Right atrium auricular region (tissue), 2 donors: ENCODE measurements at regions not wholly inside any gene's neighbourhood (a gene's known extent, or its start where the extent isn't known, plus 50 kb on each side); places are given as distances from the start of the nearest gene placed in this dataset.

Experiments
- DNase-seq: peaks from one replicate; pipeline ENCODE4 v3.0.0-alpha.2; 2019; ENCODE audit warnings: low spot score
- H3K27ac ChIP-seq, 2 donors: fragments of 200-600 bp; sonication (generic); 1 replicate in 1 of 2; 2 replicates in 1 of 2; pipeline ENCODE4 v1.5.1; 2016 to 2019
- H3K27me3 ChIP-seq, 2 donors: fragments of 200-600 bp; sonication (generic); one replicate each; pipeline versions ENCODE4 v1.5.1 to v1.6.0; 2017 to 2019
- H3K36me3 ChIP-seq: fragments of 200-600 bp; sonication (generic); one replicate; pipeline ENCODE4 v1.5.1; 2016
- H3K4me1 ChIP-seq, 2 donors: fragments of 200-600 bp; sonication (generic); one replicate each; pipeline versions ENCODE4 v1.5.1 to v1.6.0; 2017 to 2019
- H3K4me3 ChIP-seq, 2 donors: fragments of 200-600 bp; sonication (generic); 1 replicate in 1 of 2; 2 replicates in 1 of 2; pipeline ENCODE4 v1.5.1; 2017 to 2019; ENCODE audit warnings: mild to moderate bottlenecking in 1 of 2, moderate library complexity in 1 of 2
- H3K9me3 ChIP-seq, 2 donors: fragments of 200-600 bp; sonication (generic); one replicate each; pipeline ENCODE4 v1.5.1; 2019
- TF ChIP-seq, protein P1 (sequence below), 2 donors: fragments of 200-600 bp; sonication (generic); IDR thresholded peaks; one replicate each; pipeline ENCODE4 v1.5.1; 2019; ENCODE audit warnings: antibody characterized with exemption in 2 of 2

DNA sequence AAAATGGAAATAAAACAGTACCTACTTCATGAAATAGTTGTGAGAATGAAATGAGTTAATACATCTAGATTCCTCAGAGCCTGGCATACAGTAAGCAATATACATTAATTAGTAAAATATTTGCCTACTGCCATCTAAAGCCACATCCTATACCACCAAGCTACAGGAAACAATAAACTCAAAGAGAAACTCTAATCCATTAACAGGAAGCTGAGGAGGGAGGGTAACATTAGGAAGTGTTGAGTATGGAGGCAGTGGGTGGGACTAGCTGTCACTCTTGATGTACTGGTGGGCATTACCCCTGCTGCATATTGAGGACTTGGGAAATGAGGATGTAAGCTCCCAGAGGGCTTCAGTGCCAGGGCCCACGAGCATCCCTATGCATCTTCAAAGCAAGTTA lies 396.5 kb downstream of the TNS1 start:
- Histone ChIP-seq H3K27me3 (no peaks in the 10 kb centered on the region), H3K27ac (no peak overlapping the region), H3K4me1 (peaks cover 0 to 26% of the 10 kb centered on the region in 2 donors), H3K4me3 (no peak overlapping the region), H3K9me3 (no peaks in the 10 kb centered on the region), H3K36me3 (no peaks in the 10 kb centered on the region)
- DNase-seq, result no peak
- TF ChIP-seq, protein P1, sequence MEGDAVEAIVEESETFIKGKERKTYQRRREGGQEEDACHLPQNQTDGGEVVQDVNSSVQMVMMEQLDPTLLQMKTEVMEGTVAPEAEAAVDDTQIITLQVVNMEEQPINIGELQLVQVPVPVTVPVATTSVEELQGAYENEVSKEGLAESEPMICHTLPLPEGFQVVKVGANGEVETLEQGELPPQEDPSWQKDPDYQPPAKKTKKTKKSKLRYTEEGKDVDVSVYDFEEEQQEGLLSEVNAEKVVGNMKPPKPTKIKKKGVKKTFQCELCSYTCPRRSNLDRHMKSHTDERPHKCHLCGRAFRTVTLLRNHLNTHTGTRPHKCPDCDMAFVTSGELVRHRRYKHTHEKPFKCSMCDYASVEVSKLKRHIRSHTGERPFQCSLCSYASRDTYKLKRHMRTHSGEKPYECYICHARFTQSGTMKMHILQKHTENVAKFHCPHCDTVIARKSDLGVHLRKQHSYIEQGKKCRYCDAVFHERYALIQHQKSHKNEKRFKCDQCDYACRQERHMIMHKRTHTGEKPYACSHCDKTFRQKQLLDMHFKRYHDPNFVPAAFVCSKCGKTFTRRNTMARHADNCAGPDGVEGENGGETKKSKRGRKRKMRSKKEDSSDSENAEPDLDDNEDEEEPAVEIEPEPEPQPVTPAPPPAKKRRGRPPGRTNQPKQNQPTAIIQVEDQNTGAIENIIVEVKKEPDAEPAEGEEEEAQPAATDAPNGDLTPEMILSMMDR (IDR thresholded peaks at IDR 0.05), result no peak

DNA sequence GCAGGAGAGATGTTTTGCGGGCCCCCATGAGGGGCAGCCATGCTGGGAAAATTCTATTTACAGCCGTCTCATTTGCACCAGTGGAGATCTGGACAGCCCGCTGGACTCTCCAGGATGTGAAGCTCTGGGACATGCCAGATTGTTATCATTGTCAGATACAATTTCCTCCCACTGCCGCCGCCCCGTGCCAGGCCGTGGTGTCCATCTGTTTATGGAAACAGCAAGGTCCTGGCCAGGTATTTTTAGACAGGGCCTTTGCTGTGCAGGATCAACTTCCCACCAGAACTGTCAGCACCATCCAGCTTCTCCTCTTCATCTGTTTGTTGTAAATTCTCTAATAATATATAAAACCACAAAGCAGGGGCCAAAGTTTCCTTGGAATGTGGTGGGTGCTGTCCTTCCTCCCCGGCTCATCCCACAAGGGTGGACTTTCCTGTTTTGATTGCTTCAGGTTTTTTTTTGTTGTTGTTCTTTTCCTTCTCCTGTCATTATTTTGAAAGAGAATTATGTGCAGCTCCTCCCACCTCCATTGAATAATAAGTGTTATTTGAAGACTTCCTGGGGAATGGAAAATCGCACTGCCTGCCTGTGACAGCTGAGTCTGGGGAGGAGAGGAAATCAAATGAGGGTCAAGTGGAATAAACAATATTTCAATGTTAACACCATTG lies 398.1 kb downstream of the TNS1 start:
- peaks cover 0 to 26% of the 10 kb centered on the region in 2 donors for H3K4me1 ChIP-seq
- no peak for DNase-seq
- no peaks in the 10 kb centered on the region for H3K9me3 ChIP-seq
- no peak overlapping the region for H3K4me3 ChIP-seq
- TF ChIP-seq, protein P1 (IDR thresholded peaks at IDR 0.05), result no peak
- no peaks in the 10 kb centered on the region for H3K27me3 ChIP-seq
- peak overlapping the region; percentile 59 to 77 for H3K27ac ChIP-seq
- H3K36me3 ChIP-seq, result no peaks in the 10 kb centered on the region

DNA sequence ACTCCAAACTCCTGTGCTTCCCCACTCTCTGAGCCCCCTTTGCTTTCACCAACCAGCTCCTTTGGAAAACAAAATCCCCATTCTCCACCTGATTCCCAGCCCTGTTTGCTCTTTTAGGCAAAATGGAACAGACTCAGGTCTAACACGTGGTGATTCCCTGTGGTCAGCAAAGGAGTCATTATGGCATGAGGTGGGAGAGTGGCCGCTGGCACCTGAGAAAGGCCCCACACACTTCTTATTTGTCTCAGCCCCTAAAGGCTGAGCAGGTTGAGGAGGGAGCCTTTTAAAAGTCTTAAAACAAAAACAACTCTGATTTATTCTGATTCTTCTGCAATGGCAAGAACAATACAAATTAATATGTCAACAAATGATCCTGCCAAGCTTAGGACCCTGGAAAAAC lies 401.2 kb downstream of the TNS1 start:
- peaks cover 0 to 14% of the 10 kb centered on the region in 2 donors for H3K4me1 ChIP-seq
- TF ChIP-seq, protein P1 (IDR thresholded peaks at IDR 0.05), result no peak
- H3K27me3 ChIP-seq, result no peaks in the 10 kb centered on the region
- no peak for DNase-seq
- no peaks in the 10 kb centered on the region for H3K9me3 ChIP-seq
- H3K4me3 ChIP-seq, result no peak overlapping the region
- no peaks in the 10 kb centered on the region for H3K36me3 ChIP-seq
- no peak overlapping the region for H3K27ac ChIP-seq

DNA sequence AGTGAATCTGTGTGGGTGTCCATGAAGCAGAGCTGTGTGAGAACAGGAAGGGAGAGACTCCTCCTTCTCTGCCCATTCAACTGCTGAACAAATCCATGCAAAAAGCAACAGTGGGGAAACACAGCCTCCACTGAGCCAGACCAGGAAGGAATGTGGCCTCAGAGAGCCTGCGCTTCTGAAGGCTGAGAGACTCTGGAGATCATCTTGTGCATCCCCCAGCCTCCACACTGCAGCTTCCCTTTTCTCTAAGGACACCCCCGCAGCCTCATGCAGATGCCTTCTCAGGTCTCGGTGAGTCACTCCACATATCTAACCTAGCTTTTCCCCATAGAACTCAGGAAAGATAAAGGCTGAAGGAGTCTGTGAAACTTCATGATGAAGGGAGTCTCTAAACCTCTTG lies 402.9 kb downstream of the TNS1 start:
- Histone ChIP-seq H3K4me3 (no peak overlapping the region), H3K27me3 (no peaks in the 10 kb centered on the region), H3K4me1 (peaks cover 0 to 8% of the 10 kb centered on the region in 2 donors), H3K36me3 (no peaks in the 10 kb centered on the region), H3K27ac (no peak overlapping the region), H3K9me3 (no peaks in the 10 kb centered on the region)
- TF ChIP-seq, protein P1 (IDR thresholded peaks at IDR 0.05), result no peak
- no peak for DNase-seq

DNA sequence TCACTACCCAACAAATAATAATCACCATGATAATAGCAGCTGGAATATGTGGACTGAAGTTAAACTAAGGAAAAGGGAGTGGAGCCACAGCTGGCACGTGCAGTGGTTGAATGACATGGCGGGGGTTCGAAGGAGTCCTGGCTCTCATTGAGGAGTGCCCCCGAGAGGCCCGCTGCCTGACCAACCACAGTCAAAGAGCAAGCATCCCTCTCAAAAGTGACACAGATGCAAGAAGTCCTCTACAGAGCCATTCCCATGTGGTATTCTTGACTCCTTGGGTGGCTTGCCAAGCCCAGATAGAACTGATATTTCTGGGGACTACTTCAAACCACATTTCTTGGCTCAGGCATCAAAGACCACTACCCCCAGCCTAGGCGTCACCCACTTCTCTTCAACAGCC lies 405.1 kb downstream of the TNS1 start:
- Histone ChIP-seq H3K9me3 (no peaks in the 10 kb centered on the region), H3K36me3 (no peaks in the 10 kb centered on the region), H3K27ac (no peak overlapping the region), H3K4me3 (no peak overlapping the region), H3K4me1 (no peaks in the 10 kb centered on the region), H3K27me3 (no peaks in the 10 kb centered on the region)
- TF ChIP-seq, protein P1 (IDR thresholded peaks at IDR 0.05), result no peak
- no peak for DNase-seq

DNA sequence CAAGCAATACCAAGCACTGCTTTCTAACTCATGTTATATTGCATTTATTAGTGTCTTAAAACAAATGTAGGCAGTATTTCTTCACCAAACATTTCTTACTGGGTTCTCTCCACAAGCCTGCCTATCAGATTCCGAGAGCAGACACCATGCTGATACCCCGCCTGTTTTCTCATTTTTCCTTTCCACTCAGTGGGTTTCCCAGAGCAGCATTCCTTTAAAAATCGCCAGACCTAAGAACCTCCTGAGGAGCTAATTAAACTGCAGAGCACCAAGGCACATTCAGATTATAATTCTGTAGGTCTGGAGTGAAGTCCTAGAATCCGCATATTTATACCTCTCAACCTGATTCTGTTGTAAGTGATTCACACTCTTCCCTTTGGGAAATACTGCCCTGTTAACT lies 405.6 kb downstream of the TNS1 start:
- Histone ChIP-seq H3K4me1 (no peaks in the 10 kb centered on the region), H3K9me3 (no peaks in the 10 kb centered on the region), H3K27me3 (no peaks in the 10 kb centered on the region), H3K36me3 (no peaks in the 10 kb centered on the region), H3K27ac (no peak overlapping the region), H3K4me3 (no peak overlapping the region)
- TF ChIP-seq, protein P1 (IDR thresholded peaks at IDR 0.05), result no peak
- DNase-seq, result no peak
